ENCODE measurements at regions not wholly inside any gene's neighbourhood (a gene's known extent, or its start where the extent isn't known, plus 50 kb on each side); places are given as distances from the start of the nearest gene placed in this dataset.
"Not testable (repeated sequence)": the region's sequence is repeated elsewhere in the genome, so short reads cannot be mapped to it uniquely, and the experiment has no call there.

DNA sequence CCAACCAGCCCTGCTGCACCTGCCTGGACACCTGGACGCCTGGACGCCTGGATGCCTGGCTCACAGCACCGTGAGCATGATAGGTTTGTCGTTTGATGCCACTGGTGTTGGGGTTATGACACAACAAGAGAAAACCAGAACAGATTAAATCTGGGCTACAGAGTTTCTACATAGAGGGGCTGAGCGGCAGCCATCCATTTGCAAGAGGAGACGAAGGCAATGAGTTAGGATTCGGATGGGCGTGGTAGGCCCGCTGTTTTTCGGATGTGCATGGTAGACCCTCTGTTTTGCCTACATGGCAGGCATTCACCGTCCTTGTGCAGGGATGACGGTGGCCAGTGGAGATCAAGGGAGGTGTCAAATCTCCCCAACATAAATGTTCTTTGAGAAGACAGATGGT, 121.5 kb upstream of the RNF32 start:
- ATAC-seq, result no peak
- intact Hi-C loops (cut with DNase I), result no loop called here
- H3K4me1 ChIP-seq, result no peaks in the 10 kb centered on the region
- 87 to 92% methylated on average over 12 of the region's 12 CpGs for WGBS, 2 donors
- no peaks in the 10 kb centered on the region for H3K27me3 ChIP-seq
- no peak for DNase-seq
- H3K4me3 ChIP-seq, result no peak overlapping the region
- no peaks in the 10 kb centered on the region for H3K9me3 ChIP-seq
- TF ChIP-seq, protein P1, sequence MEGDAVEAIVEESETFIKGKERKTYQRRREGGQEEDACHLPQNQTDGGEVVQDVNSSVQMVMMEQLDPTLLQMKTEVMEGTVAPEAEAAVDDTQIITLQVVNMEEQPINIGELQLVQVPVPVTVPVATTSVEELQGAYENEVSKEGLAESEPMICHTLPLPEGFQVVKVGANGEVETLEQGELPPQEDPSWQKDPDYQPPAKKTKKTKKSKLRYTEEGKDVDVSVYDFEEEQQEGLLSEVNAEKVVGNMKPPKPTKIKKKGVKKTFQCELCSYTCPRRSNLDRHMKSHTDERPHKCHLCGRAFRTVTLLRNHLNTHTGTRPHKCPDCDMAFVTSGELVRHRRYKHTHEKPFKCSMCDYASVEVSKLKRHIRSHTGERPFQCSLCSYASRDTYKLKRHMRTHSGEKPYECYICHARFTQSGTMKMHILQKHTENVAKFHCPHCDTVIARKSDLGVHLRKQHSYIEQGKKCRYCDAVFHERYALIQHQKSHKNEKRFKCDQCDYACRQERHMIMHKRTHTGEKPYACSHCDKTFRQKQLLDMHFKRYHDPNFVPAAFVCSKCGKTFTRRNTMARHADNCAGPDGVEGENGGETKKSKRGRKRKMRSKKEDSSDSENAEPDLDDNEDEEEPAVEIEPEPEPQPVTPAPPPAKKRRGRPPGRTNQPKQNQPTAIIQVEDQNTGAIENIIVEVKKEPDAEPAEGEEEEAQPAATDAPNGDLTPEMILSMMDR (IDR thresholded peaks at IDR 0.05), result no peak
- no peak overlapping the region for H3K27ac ChIP-seq
- no peaks in the 10 kb centered on the region for H3K36me3 ChIP-seq

DNA sequence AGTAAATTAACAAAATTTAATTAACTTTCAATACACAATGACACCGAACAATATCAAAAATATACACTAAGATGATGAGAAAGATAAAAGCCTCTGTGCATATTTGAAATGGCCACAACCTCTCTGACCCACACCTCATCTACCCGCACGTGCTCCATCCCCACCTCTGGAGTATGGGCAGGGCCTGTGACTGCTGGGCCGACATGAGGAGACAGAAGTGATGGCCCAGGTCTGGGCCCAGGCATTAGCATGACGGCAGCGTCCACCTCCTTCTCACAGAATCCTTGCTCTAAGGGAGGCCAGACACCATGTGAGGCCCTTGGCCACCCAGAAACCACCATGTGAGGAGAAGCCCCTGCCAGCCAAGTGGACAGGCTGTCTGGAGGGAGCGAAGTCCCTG, 122.1 kb upstream of the RNF32 start:
- Histone ChIP-seq H3K36me3 (no peaks in the 10 kb centered on the region), H3K27ac (no peak overlapping the region), H3K9me3 (peaks cover 0 to 6% (median 0%) of the 10 kb centered on the region in 11 donors), H3K4me1 (no peaks in the 10 kb centered on the region), H3K4me3 (no peak overlapping the region), H3K27me3 (no peaks in the 10 kb centered on the region)
- 80 to 84% methylated on average over 7 of the region's 7 CpGs for WGBS, 2 donors
- TF ChIP-seq, protein P1 (IDR thresholded peaks at IDR 0.05), result no peak
- DNase-seq (no peak), ATAC-seq (no peak)
- intact Hi-C loops (cut with DNase I), result no loop called here

DNA sequence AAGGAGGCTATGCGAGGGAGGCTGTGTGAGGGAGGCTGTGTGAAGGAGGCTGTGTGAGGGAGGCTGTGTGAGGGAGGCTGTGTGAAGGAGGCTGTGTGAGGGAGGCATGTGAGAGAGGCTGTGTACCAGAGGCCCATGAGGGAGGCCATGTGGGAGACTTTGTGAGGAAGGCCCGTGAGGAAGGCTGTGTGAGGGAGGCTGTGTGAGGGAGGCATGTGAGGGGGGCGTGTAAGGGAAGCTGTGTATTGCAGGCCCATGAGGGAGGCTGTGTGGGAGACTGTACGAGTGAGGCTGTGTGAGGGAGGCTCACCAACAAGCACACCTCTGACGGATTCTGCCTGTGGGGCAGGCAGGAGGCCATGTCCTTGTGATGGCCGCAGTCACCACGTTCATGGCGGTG, 122.7 kb upstream of the RNF32 start:
- H3K27ac ChIP-seq; H3K4me1 ChIP-seq; H3K27me3 ChIP-seq; H3K36me3 ChIP-seq; DNase-seq; ATAC-seq; intact Hi-C loops (cut with DNase I); H3K4me3 ChIP-seq: not testable (repeated sequence)
- peaks cover 0 to 10% (median 0%) of the 10 kb centered on the region in 11 donors for H3K9me3 ChIP-seq
- 66 to 84% methylated on average over 8 of the region's 8 CpGs for WGBS, 2 donors

DNA sequence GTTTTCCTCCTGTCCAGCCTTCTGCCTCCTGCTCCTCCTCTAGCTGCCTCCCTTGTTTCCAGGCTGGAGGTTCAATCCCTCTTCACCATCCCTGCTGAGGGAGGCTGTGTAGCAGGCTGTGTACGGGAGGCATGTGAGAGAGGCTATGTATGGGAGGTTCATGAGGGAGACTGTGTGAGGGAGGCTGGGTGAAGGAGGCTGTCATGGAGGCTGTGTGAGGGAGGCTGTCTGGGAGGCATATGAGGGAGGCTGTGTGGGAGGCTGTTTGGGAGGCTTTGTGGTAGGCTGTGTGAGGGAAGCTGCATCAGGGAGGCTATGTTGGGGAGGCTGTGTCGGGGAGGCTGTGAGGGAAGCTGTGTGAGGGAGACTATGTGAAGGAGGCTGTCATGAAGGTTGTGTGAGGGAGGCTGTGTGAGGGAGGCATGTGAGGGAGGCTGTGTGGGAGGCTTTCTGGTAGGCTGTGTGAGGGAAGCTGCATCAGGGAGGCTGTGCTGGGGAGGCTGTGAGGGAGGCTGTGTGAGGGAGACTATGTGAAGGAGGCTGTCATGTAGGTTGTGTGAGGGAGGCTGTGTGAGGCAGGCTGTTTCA, 123.7 kb upstream of the RNF32 start:
- ATAC-seq (no peak), DNase-seq (no peak)
- TF ChIP-seq, protein P1 (IDR thresholded peaks at IDR 0.05), result no peak
- Histone ChIP-seq H3K4me3 (no peak overlapping the region), H3K4me1 (no peaks in the 10 kb centered on the region), H3K36me3 (no peaks in the 10 kb centered on the region), H3K9me3 (peaks cover 0 to 20% (median 2%) of the 10 kb centered on the region in 11 donors), H3K27ac (no peak overlapping the region), H3K27me3 (no peaks in the 10 kb centered on the region)
- intact Hi-C loops (cut with DNase I), result no loop called here
- WGBS, 2 donors, result 91% methylated on average over 2 of the region's 2 CpGs

DNA sequence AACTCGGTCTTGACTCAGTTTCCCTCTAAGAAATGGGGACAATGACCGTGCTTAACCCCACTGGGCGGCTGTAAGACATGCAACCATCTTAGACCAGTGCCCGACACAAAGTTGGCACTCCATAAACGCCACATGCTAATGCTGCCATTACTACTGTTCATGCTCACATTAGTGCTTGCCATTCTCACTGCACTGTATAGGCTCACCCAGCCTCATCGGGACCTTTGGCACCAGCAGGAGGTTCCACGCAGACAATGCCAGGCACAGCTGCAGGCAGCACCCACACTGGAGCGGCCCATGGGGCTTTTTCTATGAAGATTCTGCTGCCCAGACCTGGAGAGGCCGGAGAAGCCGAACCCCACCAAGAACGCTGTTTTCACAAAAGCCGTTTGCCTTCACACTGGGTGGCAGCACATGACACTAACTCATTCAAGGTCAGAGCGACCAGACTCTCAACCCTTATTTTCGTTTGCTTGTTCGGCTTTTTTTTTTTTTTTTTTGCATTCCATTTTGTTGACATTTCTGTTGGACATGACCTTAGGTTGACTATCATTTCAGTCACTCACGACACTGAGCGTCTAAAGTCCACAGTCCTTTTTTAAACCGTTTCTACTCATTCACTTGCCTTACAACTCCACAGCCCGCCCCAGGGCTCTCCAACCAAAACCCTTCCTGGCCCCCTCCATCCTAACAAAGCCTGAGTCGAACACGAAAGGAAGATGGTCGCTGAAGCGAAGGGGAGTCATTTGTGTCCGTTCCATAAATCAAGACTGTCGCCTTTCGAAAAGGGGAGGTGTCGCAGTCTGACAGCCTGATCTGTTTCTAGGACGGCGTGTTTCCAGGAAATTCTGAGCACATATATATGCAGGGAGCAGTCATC, 124.4 kb upstream of the RNF32 start:
- DNase-seq, result no peak
- 72 to 76% methylated on average over 29 of the region's 29 CpGs for WGBS, 2 donors
- peaks cover 0 to 28% (median 8%) of the 10 kb centered on the region in 11 donors for H3K9me3 ChIP-seq
- TF ChIP-seq, protein P1 (IDR thresholded peaks at IDR 0.05), result no peak
- H3K4me1 ChIP-seq, result no peaks in the 10 kb centered on the region
- H3K36me3 ChIP-seq, result no peaks in the 10 kb centered on the region
- no peaks in the 10 kb centered on the region for H3K27me3 ChIP-seq
- H3K27ac ChIP-seq, result no peak overlapping the region
- H3K4me3 ChIP-seq, result no peak overlapping the region
- ATAC-seq, result no peak
- intact Hi-C loops (cut with DNase I), result no loop called here

Data from heart right ventricle (tissue), 16 donors.